ENCODE measurements at regions not wholly inside any gene's neighbourhood (a gene's known extent, or its start where the extent isn't known, plus 50 kb on each side); places are given as distances from the start of the nearest gene placed in this dataset.

DNA sequence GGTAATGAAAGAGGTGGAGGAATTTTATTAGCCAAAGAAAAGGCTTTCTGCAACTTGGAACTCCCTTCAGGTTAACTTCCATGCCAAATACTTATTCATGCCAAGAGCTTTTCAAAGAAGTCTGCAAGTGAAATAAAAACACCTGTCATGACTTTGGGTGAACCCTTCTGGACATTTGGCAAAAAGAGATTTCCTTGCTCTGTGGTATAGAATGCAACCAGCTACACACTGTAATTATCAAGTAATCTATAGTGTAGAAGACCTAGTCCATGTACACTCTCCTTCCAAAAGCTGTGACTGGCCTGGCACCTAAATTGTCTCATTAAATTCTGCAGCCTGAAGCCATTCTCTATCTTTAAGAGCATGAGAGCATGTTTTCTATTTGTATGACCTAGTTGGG is 232.3 kb downstream of the COL12A1 start:
- no peak for DNase-seq
- no peak for TF ChIP-seq POLR2A (IDR thresholded peaks at IDR 0.05; ENCODE audit: low read length)
- TF ChIP-seq GATA1 (IDR thresholded peaks at IDR 0.05; ENCODE audit: low read depth, low read length) = no peak

DNA sequence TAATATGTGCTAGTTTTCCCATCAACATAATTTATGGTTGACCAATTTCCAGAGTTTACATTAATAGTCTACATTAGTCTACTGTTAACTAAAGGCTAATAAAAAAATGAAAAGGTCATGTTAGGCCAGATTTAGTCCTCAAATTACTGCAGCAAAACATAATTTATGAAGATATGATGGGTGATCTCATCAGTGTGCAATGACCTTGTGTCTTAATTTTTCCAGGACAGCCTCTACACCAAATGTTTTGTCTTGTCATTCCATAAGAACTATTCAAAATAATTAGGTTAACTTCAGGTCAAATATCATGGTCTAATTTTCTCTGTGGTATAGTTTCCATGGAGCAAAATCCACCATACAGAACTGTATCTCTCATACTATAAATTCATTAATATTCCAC is 234.2 kb downstream of the COL12A1 start:
- no peak for DNase-seq
- no peak for TF ChIP-seq POLR2A (IDR thresholded peaks at IDR 0.05; ENCODE audit: low read length)
- TF ChIP-seq GATA1 (IDR thresholded peaks at IDR 0.05; ENCODE audit: low read depth, low read length) = no peak

DNA sequence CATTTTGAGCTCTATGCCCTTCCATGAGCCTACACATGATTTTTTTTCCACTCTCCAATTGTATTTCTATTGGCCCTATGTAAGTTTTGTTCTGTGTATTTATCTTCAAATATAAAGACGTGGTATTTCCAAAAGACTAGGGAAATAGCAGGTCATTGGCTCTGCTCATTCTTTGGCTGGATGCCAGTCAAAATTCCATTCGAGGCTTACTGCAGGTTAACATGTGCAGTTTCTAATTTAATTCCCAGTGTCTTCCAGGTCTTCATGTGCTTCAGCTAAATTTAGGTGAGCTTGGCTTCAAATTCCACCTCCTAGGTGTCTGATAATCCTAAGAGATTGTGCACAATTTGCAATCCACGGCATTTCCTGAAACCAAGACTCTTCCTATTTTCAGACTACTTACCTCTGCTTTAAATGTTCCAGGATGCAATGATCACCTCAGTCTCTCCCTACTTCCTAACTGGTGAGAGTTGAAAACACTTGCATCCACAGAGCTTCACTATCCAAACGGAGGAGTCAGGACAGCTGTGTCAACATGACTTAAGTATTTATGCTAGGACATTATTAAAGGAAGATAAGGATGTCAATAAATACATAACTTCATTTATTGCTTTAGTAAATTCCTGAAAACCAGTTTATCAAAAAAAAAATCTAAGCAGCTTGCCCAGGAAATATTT is 236.1 kb downstream of the COL12A1 start:
- TF ChIP-seq GATA1 (IDR thresholded peaks at IDR 0.05; ENCODE audit: low read depth, low read length) = no peak
- TF ChIP-seq POLR2A (IDR thresholded peaks at IDR 0.05; ENCODE audit: low read length) = no peak
- DNase-seq = no peak

DNA sequence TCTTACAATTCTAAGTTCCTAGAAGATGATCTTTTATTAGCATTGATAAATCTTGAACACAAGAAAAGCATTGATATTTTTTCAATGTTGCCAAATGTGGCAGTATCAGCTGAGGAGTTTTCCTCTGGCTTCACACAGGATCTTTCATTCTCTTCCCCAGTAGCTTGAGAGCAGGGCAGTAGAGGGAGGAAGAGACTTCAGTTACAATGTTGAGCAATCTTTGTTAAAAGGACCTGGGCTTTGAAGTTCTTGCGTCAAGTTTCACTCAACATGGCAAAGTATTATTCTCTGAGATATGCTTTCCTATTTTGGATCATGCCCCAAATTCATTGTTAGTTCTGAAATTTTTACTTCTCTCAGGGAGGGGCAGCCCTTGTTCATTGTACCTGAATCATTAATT is 238.0 kb downstream of the COL12A1 start:
- TF ChIP-seq GATA1 (IDR thresholded peaks at IDR 0.05; ENCODE audit: low read depth, low read length) (no peak), POLR2A (IDR thresholded peaks at IDR 0.05; ENCODE audit: low read length) (no peak)
- no peak for DNase-seq

GRCh38 chr6:74966712-74967111 is 239.1 kb downstream of the COL12A1 start:
- no peak for DNase-seq
- no peak for TF ChIP-seq GATA1 (IDR thresholded peaks at IDR 0.05; ENCODE audit: low read depth, low read length)
- no peak for TF ChIP-seq POLR2A (IDR thresholded peaks at IDR 0.05; ENCODE audit: low read length)

GRCh38 chr6:74964871-74965441 is 240.9 kb downstream of the COL12A1 start:
- no peak for TF ChIP-seq POLR2A (IDR thresholded peaks at IDR 0.05; ENCODE audit: low read length)
- TF ChIP-seq GATA1 (IDR thresholded peaks at IDR 0.05; ENCODE audit: low read depth, low read length) = no peak
- DNase-seq = no peak

GRCh38 chr6:74956559-74957428 is 249.1 kb downstream of the COL12A1 start:
- TF ChIP-seq GATA1 (IDR thresholded peaks at IDR 0.05; ENCODE audit: low read depth, low read length) (no peak), POLR2A (IDR thresholded peaks at IDR 0.05; ENCODE audit: low read length) (no peak)
- no peak for DNase-seq

DNA sequence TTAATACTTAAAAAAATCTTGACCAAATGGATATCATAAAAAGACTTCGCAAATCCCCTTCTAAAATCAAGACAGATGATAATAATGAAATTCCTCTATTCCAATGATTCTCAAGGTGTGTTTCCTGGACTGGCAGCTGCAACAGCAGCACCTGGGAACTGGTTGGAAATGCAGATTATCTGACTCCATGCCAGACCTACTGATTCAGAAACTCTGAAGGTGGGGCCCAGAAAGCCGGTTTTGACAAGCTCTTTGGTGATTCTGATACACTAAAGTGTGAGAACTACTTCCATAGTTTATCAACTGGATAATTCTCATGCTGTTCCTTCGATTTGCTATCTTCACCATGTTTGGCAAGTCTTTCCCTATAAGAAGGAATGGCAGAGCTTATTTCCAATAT is 252.1 kb downstream of the COL12A1 start:
- TF ChIP-seq GATA1 (IDR thresholded peaks at IDR 0.05; ENCODE audit: low read depth, low read length) (no peak), POLR2A (IDR thresholded peaks at IDR 0.05; ENCODE audit: low read length) (no peak)
- no peak for DNase-seq

GRCh38 chr6:74946961-74947360 is 258.9 kb downstream of the COL12A1 start:
- TF ChIP-seq POLR2A (IDR thresholded peaks at IDR 0.05; ENCODE audit: low read length) (no peak), GATA1 (IDR thresholded peaks at IDR 0.05; ENCODE audit: low read depth, low read length) (no peak)

DNA sequence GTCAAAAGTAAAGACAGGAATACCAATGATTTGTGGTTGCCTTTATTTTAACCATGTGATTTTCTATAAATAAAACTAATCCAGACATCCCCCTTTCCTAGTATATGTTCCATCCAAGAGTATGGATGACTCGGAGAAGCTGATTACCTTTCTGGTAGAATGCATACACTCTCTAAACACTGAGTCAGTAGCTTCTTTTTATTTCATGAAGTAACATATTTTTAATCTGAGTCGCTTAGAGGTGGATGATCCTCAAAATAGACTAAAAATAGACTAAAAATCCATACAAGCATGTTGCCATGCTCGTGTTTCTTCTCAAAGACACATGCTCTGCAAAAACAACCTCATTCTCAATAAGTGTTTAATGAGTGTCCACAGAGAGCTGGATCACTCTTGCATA is 263.7 kb downstream of the COL12A1 start:
- TF ChIP-seq GATA1 (IDR thresholded peaks at IDR 0.05; ENCODE audit: low read depth, low read length) (no peak), POLR2A (IDR thresholded peaks at IDR 0.05; ENCODE audit: low read length) (no peak)

More at GRCh38 chr6:74946961-74947360, 258.9 kb downstream of the COL12A1 start:
- DNase-seq = no peak

DNA sequence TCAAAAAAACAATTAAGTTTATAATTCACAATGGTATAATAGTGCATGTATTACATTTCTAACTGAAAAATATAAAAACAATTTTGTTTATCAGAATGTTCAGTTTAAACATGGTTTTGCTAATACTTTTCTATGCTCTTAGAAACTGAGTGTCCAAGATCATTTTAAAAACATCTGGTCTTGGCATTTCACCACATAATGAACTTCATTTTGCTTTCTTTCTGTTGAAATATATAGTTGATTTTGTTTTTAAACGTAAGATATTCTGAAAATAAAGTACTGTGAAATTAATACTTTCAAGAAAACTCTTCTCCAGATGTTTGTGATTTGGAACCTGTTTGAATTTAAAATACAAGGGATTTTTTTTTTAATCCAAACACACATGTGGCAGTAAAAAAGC is 264.4 kb downstream of the COL12A1 start:
- no peak for DNase-seq
- TF ChIP-seq GATA1 (IDR thresholded peaks at IDR 0.05; ENCODE audit: low read depth, low read length) (no peak), POLR2A (IDR thresholded peaks at IDR 0.05; ENCODE audit: low read length) (no peak)

More for the DNA sequence above, 263.7 kb downstream of the COL12A1 start:
- DNase-seq = no peak

- TF ChIP-seq POLR2A (IDR thresholded peaks at IDR 0.05; ENCODE audit: low read length) (no peak), GATA1 (IDR thresholded peaks at IDR 0.05; ENCODE audit: low read depth, low read length) (no peak)
These were observed 265.9 kb downstream of the COL12A1 start for GRCh38 chr6:74939721-74940620.

DNA sequence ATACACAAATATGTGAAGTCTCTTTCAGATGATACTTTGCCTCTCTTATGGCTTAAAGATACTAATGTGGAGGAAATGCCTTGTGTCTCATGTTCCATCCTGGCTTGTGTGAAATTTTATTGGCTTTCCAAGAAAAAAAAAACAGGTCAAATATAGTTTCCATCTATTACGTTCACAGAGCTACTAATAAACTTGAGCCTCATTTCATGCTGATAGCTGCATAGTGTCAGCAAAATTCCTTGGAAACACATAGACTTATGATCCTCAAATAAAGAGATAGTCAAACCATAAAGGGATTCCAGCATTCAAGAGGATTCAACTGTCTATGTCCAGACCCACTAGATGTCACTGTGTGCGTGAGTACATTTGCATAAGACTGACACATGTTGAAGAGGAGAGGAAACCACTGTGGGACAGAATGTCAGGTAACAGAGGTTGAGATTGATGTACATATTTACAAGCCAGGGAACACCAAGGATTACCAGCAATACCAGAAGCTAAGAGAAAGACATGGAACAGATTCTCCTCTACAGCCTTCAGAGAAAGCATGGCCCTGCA is 266.6 kb downstream of the COL12A1 start:
- TF ChIP-seq POLR2A (IDR thresholded peaks at IDR 0.05; ENCODE audit: low read length) (no peak), GATA1 (IDR thresholded peaks at IDR 0.05; ENCODE audit: low read depth, low read length) (no peak)
- DNase-seq = no peak

More at GRCh38 chr6:74939721-74940620, 265.9 kb downstream of the COL12A1 start:
- DNase-seq = no peak

All from erythroblast (primary cell).